BE2C (cell line): ENCODE measurements at regions not wholly inside any gene's neighbourhood (a gene's known extent, or its start where the extent isn't known, plus 50 kb on each side); places are given as distances from the start of the nearest gene placed in this dataset.

Experiments used
- DNase-seq: peaks from one replicate; pipeline ENCODE4 v3.0.0-alpha.2; 2020
- H3K27me3 ChIP-seq: fragments of 250-450 bp; sonication (Bioruptor Pico); 2 replicates; pipeline ENCODE4 v1.5.1; 2020; ENCODE audit warnings: mild to moderate bottlenecking
- H3K36me3 ChIP-seq: fragments of 250-450 bp; sonication (Bioruptor Pico); 2 replicates; pipeline ENCODE4 v1.5.1; 2020; ENCODE audit warnings: mild to moderate bottlenecking
- H3K4me1 ChIP-seq: fragments of 250-450 bp; sonication (Bioruptor Pico); 2 replicates; pipeline ENCODE4 v1.5.1; 2020
- H3K4me3 ChIP-seq: 2 replicates; pipeline ENCODE4 v1.5.1; 2011; ENCODE audit warnings: low read depth, low read length
- H3K9me3 ChIP-seq: fragments of 250-450 bp; sonication (Bioruptor Pico); 2 replicates; pipeline ENCODE4 v1.5.1; 2020
- CTCF ChIP-seq: IDR thresholded peaks from 2 replicates; pipeline ENCODE4 v1.5.1; 2012; ENCODE audit warnings: mild to moderate bottlenecking, low read depth, low read length

- Histone ChIP-seq H3K4me1 (no peaks in the 10 kb centered on the region), H3K4me3 (no peak overlapping the region), H3K9me3 (no peaks in the 10 kb centered on the region), H3K27me3 (no peaks in the 10 kb centered on the region), H3K36me3 (no peaks in the 10 kb centered on the region)
- TF ChIP-seq CTCF = no peak
- no peak for DNase-seq
Measured at GRCh38 chr2:188805219-188805618, 169.0 kb upstream of the COL3A1 start.

- DNase-seq = no peak
- TF ChIP-seq CTCF = no peak
- Histone ChIP-seq H3K4me3 (no peak overlapping the region), H3K36me3 (no peaks in the 10 kb centered on the region), H3K4me1 (no peaks in the 10 kb centered on the region), H3K27me3 (no peaks in the 10 kb centered on the region), H3K9me3 (no peaks in the 10 kb centered on the region)
Measured at GRCh38 chr2:188808947-188809355, 165.2 kb upstream of the COL3A1 start.

GRCh38 chr2:188810586-188810985 is 163.6 kb upstream of the COL3A1 start:
- Histone ChIP-seq H3K4me1 (no peaks in the 10 kb centered on the region), H3K9me3 (no peaks in the 10 kb centered on the region), H3K36me3 (no peaks in the 10 kb centered on the region), H3K4me3 (no peak overlapping the region), H3K27me3 (no peaks in the 10 kb centered on the region)
- DNase-seq = no peak
- TF ChIP-seq CTCF = no peak

- Histone ChIP-seq H3K4me3 (no peak overlapping the region), H3K27me3 (no peaks in the 10 kb centered on the region), H3K9me3 (no peaks in the 10 kb centered on the region), H3K36me3 (no peaks in the 10 kb centered on the region), H3K4me1 (no peaks in the 10 kb centered on the region)
- no peak for DNase-seq
- TF ChIP-seq CTCF = no peak
Measured at GRCh38 chr2:188811522-188811921, 162.7 kb upstream of the COL3A1 start.

GRCh38 chr2:188813315-188813714 is 160.9 kb upstream of the COL3A1 start:
- TF ChIP-seq CTCF = no peak
- no peaks in the 10 kb centered on the region for H3K9me3 ChIP-seq
- no peaks in the 10 kb centered on the region for H3K27me3 ChIP-seq
- H3K4me1 ChIP-seq = no peaks in the 10 kb centered on the region
- no peak for DNase-seq
- H3K36me3 ChIP-seq = no peaks in the 10 kb centered on the region
- H3K4me3 ChIP-seq = no peak overlapping the region

GRCh38 chr2:188813857-188814256 is 160.3 kb upstream of the COL3A1 start:
- no peak for TF ChIP-seq CTCF
- Histone ChIP-seq H3K4me1 (no peaks in the 10 kb centered on the region), H3K36me3 (no peaks in the 10 kb centered on the region), H3K4me3 (no peak overlapping the region), H3K9me3 (no peaks in the 10 kb centered on the region), H3K27me3 (no peaks in the 10 kb centered on the region)
- DNase-seq = no peak
